SIG-M5 treated with dmso at 0.1 percent for 504 hours (cell line): ENCODE measurements at regions not wholly inside any gene's neighbourhood (a gene's known extent, or its start where the extent isn't known, plus 50 kb on each side); places are given as distances from the start of the nearest gene placed in this dataset.

Experiments used
- DNase-seq: peaks from one replicate; lab custom pipeline; 2025; ENCODE audit not compliant: unreplicated experiment; lab: John Stamatoyannopoulos, UW

- no peak for DNase-seq
Measured at GRCh38 chr3:72698154-72698917, 149.9 kb downstream of the SHQ1 start.

DNA sequence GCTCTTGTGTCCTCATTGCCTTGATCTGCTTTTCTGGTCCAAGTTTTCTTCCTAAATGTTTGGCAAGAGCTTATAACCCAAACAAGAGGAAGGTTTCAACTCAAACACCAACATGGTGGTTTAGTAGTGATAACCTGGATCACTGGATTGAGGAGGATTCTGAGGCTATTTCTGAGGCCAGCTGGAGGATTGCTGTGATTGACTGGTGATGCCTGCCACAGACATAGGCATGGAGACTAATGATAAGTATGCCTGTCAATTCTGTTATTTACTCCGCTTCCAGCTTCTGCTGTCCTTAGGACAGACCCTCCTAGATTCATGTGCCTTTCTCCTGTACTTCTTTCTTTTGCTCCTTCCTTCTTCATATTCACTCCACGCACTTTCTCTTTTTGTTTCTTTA, 150.5 kb downstream of the SHQ1 start:
- no peak for DNase-seq

DNA sequence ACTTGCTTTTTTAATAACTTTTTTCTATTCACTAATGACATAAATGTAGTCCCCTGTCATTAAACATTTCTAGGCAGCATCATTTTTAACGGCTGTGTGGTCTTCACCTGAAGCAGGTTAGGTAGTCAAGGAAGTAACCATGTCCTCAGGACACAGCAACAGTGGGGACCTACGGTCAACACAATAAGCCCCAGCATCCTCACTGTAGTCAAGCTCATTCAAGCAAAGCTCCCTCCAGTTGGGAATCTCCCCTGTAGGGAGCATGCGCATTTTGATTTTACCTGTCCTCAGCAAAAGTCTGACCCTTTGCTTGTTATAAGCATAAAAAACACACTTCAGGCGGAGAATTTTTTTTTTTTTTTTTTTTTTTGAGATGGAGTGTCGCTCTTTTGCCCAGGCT, 151.4 kb downstream of the SHQ1 start:
- no peak for DNase-seq

- no peak for DNase-seq
Measured at GRCh38 chr3:72694398-72694797, 153.8 kb downstream of the SHQ1 start.

DNA sequence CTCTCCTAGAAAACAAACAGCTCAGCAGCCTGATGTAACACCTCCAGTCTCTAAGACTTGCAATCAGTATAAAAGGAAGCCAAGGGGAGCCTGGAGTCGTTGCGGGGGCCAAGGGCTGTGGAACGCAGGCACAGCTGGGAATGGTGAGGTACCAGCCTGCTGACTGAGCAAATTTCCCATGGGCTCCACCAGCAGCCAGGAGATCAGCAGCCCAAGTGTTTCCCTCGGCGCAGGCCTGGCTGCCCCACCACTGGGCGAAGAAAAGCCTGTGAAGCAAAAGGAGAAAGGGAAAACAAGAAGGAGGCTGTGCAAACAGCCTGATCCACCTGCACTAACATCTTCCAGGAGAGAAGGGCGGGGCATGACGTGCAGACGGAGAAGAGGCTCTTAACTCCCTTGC, 155.3 kb downstream of the SHQ1 start:
- DNase-seq = no peak

DNA sequence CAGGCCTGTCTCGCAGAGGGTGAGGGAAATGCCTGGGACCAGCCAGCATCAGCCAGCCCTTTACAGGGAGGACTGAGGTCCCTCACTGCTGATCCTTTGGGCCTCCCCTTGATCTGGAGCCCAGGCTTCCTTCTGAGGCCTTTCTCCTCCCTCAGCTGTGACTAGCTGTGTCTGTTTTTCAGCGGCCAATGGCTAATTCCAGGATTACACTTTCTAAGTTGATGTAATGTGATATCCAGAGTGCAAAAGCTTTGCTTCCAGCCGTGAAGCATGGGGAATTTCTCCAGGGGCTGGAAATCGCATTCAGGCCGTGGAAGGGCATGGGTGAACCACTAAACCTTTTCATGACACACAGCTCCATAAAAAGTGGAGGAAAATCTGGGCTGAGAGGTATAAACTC, 157.6 kb downstream of the SHQ1 start:
- no peak for DNase-seq

- no peak for DNase-seq
Measured at GRCh38 chr3:72682936-72683452, 165.3 kb downstream of the SHQ1 start.

DNA sequence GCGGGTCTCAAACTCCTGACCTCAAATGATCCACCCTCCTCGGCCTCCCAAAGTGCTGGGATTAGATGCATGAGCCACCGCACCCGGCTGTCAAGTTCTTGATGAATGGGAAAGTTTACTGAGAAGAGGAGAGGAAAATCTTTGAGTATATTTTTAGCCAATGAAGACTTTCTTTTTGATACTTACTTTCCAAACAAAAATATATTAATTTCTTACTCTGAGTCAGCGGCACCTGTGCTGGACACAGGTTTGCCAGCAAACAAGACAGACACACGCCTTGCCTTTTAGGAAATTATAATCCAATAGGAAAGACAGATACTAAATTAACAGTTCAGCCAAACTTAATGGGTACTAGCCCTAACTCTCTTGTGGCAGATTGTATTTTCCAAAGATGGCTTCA, 166.6 kb downstream of the SHQ1 start:
- no peak for DNase-seq

GRCh38 chr3:72680766-72681165, 167.5 kb downstream of the SHQ1 start:
- no peak for DNase-seq

- DNase-seq = no peak
Measured at GRCh38 chr3:72679540-72680198, 168.6 kb downstream of the SHQ1 start.

- no peak for DNase-seq
Measured at GRCh38 chr3:72678867-72679266, 169.4 kb downstream of the SHQ1 start.

GRCh38 chr3:72678380-72678779, 169.9 kb downstream of the SHQ1 start:
- DNase-seq = no peak

DNA sequence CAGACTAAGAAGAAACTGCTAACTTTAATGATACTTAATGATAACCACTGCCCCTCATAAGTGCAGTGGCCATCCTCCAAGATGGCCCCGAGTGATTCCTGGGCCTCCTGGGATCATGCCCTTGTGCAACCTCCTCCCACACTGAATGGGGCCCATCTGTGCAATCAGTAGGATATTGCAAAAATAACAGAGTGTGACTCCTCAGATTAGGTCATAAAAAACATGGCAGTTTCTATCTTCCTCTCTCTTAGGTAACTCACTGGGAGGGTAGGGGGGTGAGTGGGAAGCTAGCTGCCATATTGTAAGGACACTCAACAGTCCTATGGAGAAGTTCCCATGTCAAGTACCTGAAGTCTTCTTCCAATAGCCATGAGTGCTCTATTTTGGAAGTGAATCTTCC, 173.0 kb downstream of the SHQ1 start:
- DNase-seq = peak; percentile 30

DNA sequence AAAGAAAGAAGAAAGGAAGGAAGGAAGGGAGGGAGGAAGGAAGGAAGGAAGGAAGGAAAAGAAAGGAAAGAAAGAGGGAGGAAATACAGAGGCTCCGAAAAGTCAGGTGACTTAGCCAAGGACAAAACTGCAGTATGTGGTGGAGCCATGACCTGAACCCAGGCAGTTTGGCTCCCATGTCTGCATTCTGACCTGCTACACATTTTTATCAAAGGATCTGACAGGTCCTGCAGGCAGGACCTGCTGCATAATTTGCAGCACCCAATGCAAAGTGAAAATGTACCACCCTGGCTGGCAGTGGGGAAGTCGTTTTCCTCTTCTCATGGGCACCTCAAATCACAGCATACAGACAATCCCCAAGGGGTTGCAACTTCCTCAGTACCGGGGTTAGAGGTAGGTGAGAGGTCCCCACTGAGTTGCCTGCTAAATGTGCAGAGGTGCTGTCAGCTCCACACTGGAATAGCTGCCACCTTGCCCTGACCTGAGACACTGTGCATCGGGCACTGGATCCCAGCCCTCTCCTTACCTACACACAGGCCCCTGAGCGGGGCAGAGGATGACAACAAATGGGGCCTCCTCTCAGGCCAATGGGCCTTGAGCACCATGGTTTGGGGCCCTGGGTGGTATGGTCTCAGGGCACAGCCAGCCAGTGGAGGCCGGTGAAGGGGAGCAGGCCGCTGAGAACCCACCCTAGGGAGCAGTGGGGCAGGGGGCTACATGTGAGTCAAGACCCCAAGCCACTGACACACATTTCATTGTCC, 175.1 kb downstream of the SHQ1 start:
- no peak for DNase-seq

DNA sequence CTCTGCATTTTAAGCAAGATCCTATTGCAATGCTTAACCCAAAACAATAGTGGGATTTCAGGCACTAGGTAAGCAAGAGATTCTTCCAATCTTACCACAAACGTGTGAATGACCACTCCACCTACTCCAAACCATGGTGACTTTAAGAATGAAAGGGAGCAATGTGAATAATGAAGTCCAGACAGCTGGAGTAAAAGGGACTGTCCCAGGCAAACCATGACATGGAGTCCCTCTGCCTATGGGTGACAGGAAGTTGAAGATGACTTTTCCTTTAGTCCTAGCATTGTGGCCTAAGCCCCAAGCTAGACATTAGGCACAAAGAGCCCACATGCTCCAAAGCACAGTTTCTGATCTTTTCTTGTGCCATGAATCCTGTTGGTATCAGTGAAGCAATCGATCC, 179.0 kb downstream of the SHQ1 start:
- DNase-seq = no peak

DNA sequence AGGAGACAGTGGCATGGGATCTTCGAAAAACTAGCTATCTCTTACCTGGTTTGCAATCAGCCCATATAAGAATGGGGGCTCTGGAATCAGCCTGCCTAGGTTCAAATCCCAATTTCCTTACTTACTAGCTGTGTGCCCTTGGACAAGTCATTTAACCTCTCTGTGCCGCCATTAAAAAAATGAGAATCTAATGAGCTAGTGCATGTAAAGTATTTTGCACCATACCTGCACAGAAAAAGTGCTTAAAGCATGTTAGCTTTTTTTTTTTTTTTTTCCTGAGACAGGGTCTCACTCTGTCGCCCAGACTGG, 181.8 kb downstream of the SHQ1 start:
- no peak for DNase-seq

DNA sequence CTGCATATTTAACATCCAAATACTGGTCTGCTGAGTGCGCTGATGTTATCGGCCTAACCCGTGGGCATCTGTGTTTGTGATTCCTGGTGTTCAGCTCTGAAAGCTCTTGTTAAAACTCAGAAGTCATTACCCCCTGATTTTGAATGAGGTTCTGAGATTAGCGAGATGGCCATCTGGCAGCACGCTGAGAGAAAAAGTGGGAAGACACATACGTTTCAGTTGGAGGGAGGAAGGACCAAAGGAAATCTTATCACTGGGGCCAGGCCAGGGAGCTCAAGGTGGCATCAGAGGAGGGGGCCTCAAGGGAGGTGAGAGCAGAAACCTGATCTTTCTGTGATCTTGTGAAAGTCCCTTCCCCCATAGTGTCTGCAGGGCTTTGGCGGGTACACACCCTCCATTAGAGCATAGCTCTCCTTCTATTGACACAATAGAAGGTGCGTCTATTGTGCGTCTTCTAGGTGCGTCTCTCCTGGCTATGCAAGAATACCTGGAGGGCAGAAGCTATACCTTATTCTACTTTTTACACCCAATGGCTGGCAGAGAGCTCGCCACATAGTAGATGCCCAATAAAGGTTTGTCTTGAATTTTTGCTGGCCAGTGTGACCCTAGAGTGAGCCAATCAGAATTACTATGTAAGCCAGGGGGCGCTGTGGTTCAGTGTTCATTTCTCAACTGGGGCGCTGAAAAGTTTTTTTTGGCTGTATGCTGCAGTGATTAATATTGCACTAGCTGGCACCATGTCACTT, 182.4 kb downstream of the SHQ1 start:
- peak; percentile 11 for DNase-seq

DNA sequence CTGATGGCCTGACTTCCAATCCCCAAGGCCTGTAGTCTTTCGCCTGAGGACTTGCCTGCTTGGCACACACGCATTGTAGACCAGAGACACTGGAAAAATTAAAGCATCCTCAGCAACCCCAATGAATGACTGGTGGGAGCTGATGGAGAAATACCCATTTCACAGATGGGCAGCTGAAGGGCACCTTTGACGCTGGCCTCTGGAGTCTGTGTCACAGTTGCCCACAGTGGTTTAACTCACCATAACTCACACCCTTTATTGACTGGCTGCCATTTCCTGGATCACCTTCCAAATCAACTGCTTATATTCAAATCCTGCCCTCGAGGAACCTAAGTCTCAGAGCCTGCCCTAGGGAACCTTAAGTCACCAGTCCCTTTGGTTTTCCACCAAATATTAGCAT, 183.1 kb downstream of the SHQ1 start:
- no peak for DNase-seq

DNA sequence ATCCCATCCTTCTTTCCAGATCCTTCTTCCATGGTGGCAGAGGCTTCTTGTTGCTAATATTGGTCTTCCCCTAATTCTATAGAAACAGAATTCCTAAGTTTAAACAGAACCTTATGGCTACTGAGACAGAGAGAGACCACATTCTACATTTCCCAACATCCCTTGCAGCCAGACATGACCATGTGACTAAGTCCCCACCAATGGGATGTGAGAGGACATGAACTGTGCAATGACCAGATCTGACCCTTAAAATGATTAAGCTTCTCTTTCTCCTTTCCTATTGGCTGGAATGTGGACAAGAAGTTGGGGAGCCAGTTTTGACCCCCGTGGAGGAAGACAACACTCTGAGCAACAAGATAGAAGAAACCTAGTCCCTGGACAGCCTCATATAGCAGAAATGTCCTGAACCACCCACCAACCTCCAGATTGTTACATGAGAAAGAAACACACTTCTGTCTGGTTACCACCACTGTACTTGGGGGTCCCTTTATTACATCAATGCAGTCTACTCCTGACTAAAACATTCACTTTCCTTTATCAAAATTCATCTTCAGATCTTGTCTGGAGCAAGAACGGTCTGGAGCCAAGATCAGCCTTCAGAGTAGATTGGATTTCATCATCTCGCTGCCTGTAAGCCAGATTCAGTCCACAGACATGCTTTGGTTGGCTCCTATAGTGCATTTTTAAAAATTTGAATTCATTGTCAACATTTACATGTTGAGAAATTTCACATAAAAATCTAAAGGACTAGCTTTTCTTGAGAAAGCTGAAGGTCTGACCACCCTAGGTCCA, 183.9 kb downstream of the SHQ1 start:
- DNase-seq = no peak

DNA sequence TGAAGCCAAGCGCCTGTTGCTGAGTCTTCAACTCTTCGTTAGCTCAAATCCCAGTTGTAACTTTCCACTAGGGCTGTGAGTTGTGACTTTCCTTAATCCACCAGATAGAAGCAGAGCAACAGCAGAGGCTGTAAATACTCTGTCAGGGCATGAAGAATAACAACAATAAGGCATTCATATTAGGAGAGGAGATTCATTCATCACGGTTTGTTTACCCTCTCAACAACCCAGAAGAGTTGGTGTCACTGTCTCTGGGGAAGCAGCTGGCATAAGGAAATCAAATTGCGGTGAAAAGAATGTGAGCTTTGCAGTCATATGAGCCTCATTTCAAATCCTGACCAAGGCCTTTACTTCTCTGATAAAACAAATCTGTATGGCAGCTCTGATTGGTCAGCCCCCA, 184.8 kb downstream of the SHQ1 start:
- DNase-seq = no peak

GRCh38 chr3:72661115-72661457, 187.2 kb downstream of the SHQ1 start:
- no peak for DNase-seq
